ENCODE measurements at regions not wholly inside any gene's neighbourhood (a gene's known extent, or its start where the extent isn't known, plus 50 kb on each side); places are given as distances from the start of the nearest gene placed in this dataset.
A peak's percentile ranks its signal among the peaks of the same experiment; 100 is the strongest.

DNA sequence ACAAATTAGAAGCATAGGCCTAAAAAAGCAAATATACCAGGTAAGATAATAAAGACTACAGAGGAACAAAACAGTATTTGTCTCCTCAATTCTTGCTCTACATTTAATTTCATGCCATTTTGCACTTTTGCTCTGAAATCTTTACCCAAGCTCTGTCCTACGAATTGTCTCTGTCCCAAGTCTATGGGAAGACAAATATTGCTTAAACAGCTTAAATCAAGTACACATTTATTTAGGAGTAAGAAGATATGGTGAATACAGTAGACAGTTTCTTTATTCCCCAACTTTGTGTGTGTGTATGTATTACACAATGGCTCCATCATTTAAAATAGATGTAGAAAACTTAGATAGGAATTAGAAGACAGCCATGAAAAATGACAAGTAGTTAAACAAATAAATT, 163.5 kb upstream of the POU5F2 start:
- in situ Hi-C loops (cut with HindIII; ENCODE audit: low pct_unique_long_range_greater_than_20kb, low sequenced_read_pairs), result no loop called here
- TF ChIP-seq JUND (IDR thresholded peaks at IDR 0.05; ENCODE audit: low read depth), result no peak
- no peak for DNase-seq (ENCODE audit: low read depth in 1 of 2, low spot score in 1 of 2)

DNA sequence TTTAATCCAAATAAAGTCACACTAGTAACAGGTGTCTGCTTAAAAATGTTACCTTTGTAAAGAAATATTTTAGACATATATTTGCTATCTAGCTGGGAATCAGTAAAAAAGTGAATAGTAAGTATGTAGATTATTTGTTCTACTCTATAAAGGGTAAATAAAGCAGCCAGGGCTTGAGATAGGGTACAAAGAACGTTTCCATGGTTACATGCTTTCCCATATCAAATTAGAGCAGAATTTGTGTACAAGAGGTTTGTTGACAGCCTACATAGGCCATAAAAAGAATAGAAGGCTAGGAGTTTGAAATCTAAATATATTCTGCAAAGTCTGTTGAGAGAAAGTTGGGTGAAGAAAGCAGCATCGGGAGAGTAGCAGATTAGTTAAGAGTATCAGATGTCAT, 160.9 kb upstream of the POU5F2 start:
- no peak for TF ChIP-seq JUND (IDR thresholded peaks at IDR 0.05; ENCODE audit: low read depth)
- DNase-seq (ENCODE audit: low read depth in 1 of 2, low spot score in 1 of 2), result no peak
- in situ Hi-C loops (cut with HindIII; ENCODE audit: low pct_unique_long_range_greater_than_20kb, low sequenced_read_pairs), result no loop called here

DNA sequence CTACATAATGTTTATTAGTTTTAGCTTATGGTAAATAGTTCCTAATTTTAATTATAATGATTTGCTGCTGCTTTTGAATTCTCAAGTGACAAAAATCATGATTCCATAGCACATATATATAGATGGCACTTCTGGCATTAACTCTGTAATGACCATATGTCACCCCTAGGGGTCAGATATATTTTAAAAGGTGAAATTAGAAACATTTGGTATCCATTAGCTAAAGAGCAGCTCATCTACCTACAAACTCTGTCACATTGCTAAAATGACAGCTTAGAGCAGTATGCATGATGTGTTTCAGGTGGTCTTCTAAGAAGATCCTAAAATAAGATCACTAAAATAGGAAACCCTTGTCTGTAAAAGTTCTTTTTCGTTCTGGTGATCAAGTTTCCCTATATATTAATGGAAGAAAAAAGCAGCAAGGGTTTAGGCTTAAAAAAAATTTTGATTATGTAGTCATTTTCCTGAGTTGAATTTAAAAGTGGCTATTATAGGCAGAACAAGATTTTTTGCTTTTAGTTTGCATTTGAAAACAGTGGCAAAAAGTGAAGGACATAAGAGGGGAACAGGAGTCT, 157.7 kb upstream of the POU5F2 start:
- TF ChIP-seq JUND (IDR thresholded peaks at IDR 0.05; ENCODE audit: low read depth), result no peak
- DNase-seq (ENCODE audit: low read depth in 1 of 2, low spot score in 1 of 2), result peak in 1 of 2 experiments; percentile 28
- in situ Hi-C loops (cut with HindIII; ENCODE audit: low pct_unique_long_range_greater_than_20kb, low sequenced_read_pairs), result no loop called here

DNA sequence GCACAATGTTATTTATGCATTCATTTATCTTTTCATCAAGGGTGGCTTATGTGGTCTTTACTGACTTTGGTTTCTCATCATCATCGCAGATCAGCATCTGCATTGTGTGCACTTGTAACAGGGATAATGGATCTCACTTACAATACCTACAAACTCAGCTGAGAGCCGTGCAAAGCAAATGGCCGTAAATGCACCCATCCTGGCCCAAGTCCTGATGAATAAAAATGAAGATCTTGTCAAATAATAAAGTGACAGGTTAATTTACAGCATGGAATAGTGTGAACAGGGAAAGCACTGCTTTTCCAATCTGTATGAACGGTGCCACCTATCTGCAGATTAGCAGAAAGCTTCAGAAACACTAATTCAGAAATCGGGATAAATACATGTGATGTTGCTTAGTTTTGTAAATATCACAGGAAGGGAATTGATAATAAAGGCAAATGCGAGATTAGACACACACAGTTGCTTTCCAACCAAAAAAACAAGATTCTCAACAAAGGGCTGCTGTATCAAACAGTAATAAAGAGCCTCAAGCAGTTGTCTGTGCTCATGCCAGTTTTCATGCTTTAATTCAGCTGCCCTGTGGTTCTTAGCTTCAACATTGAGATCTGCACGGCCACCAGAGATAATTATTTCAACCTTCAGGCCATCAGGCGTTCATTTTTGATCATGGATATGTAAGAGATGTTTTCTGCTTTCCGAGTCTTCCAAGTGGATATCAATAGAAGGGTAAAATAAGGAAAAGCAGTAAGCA, 153.4 kb upstream of the POU5F2 start:
- in situ Hi-C loops (cut with HindIII; ENCODE audit: low pct_unique_long_range_greater_than_20kb, low sequenced_read_pairs), result no loop called here
- no peak for TF ChIP-seq JUND (IDR thresholded peaks at IDR 0.05; ENCODE audit: low read depth)
- peak in 1 of 2 experiments; percentile 37 for DNase-seq (ENCODE audit: low read depth in 1 of 2, low spot score in 1 of 2)

DNA sequence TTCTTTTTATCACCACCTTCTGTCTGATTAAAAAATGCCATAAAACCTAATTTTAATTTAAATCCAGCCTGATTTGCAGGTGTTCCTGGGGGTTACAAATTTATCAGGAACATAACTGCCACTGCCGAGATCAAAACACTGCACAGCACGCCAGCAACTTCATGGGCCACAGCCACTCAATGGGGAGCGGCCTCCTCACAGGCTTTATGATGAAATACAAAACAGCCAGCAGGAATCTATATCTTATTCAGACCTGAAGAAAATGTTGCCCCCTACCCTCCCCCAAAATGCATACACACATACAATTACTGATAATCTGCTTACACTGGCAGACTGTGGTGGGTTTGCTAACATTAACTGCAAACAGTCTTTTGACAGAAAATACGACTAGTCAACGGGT, 151.7 kb upstream of the POU5F2 start:
- DNase-seq (ENCODE audit: low read depth in 1 of 2, low spot score in 1 of 2), result no peak
- no peak for TF ChIP-seq JUND (IDR thresholded peaks at IDR 0.05; ENCODE audit: low read depth)
- in situ Hi-C loops (cut with HindIII; ENCODE audit: low pct_unique_long_range_greater_than_20kb, low sequenced_read_pairs), result no loop called here

DNA sequence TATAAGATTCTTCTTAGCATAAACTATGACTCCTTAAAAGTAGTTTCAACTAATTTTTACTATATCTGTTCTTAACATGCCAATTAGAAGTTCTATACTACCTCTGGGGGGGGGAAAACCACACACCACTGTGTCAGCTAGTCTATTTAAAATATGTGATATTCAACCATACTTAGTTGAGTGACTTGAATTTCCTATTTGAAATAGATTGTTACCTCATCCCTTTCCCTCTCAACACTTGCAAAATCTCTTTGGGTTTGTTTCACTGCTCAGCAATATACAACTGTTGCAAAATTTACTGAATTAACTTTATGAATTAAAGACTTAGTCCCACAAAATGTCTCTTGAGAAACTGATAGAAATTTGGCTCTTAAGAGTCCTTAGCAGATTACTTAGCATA, 151.1 kb upstream of the POU5F2 start:
- in situ Hi-C loops (cut with HindIII; ENCODE audit: low pct_unique_long_range_greater_than_20kb, low sequenced_read_pairs), result no loop called here

DNA sequence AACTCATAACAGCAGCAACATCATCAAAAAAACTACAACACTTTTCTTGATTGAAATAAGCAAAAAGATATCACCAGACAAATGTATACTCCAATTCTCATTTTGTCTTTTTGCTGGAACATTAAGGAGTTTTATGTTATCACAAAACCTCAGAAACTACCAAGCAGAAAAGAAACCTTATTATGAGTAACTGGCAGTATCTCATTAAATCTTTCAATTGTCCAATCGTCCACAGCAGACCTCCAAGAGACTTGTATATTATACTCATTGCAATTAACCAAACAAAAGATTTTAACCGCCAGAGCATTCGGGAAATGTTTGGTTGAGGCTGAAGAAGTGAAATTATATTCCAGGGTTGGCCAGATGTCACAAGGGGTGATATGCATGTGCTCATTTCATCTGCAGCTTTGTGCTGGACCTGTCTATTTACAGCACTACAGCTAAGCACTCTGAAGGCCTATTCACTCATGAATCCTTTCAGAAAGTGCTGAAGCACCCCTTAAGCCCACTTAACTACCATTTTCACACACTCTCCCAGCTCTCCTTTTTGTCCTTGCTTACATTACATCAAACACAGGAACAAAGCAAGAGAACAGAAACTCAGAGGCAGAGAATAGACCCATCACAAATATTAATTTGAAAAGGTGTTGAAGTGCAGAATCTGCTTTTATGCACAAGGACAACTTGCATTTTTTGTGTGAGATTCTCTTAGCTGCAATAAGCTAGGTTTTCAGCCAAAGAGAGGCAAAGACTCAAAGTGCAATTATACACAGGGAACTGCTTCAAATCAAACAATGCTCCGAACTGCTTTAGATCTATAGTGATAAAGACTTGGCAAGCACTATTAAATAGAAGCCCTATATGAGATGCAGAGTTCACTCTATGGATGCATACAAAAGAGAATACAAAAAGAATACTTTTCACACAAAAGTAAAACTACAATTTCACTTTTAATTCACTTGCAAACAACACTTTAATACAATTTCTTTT, 150.4 kb upstream of the POU5F2 start:
- in situ Hi-C loops (cut with HindIII; ENCODE audit: low pct_unique_long_range_greater_than_20kb, low sequenced_read_pairs), result no loop called here
- TF ChIP-seq JUND (IDR thresholded peaks at IDR 0.05; ENCODE audit: low read depth), result no peak
- DNase-seq (ENCODE audit: low read depth in 1 of 2, low spot score in 1 of 2), result no peak

More for the DNA sequence above, 151.1 kb upstream of the POU5F2 start:
- TF ChIP-seq JUND (IDR thresholded peaks at IDR 0.05; ENCODE audit: low read depth), result no peak
- no peak for DNase-seq (ENCODE audit: low read depth in 1 of 2, low spot score in 1 of 2)

DNA sequence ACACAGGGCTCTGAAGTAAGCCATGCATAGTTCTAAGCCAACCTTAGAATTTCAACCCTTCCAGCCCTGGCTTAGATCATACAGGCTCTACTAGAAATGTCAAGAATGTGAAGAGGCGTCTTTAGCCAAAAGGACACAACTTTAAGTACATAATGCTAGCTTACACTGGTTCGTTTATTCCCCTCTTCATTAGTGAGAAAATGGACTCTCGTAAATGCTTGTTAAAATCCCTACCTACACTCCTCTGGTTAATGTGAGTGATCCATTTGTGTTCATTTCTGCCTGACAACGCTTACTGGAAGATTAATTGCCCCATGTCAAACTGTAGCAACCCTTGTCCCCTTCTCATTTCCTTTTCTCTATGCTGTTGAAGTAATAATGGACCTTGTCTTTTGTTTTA, 149.3 kb upstream of the POU5F2 start:
- in situ Hi-C loops (cut with HindIII; ENCODE audit: low pct_unique_long_range_greater_than_20kb, low sequenced_read_pairs), result no loop called here
- TF ChIP-seq JUND (IDR thresholded peaks at IDR 0.05; ENCODE audit: low read depth), result no peak
- peak in 1 of 2 experiments; percentile 27 for DNase-seq (ENCODE audit: low read depth in 1 of 2, low spot score in 1 of 2)

DNA sequence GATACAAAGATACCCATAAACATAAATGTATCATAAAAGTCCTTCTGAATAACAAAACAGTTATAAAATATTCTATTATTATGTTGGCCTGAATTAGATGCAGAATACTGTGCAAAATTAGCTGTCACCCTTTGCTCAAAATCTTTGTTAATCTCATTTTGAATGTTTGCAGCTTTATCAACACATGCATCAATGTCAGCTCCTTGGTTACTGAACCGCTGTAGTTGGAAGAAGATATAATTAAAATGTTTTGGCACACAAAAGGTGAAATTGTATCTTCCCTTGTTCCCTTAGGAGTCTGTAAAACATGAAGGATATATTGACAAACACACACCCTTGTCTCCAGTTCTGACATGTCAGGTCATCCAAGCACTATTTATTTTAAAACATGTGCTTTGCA, 146.3 kb upstream of the POU5F2 start:
- in situ Hi-C loops (cut with HindIII; ENCODE audit: low pct_unique_long_range_greater_than_20kb, low sequenced_read_pairs), result no loop called here
- DNase-seq (ENCODE audit: low read depth in 1 of 2, low spot score in 1 of 2), result no peak
- TF ChIP-seq JUND (IDR thresholded peaks at IDR 0.05; ENCODE audit: low read depth), result no peak

DNA sequence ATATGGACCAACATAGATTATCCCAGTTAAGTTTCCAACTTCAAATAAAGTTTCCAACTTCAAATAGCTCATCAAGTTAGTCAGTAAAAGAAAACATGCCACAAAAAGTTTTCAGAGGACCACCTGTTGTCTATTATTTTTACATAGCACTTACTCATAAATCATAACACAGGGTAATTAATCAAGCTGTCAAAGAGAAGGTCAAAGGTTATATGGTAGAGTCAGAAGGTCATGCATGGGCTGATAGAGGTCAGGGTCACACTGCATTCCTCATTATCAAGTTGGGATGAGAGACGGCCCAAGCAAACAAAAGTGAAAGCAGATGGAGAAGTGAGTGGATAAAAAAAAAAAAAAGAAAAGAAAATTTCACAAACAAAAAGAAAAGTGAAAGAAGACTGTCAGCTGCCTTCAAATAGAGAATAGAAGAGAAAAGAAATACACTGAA, 145.5 kb upstream of the POU5F2 start:
- no peak for DNase-seq (ENCODE audit: low read depth in 1 of 2, low spot score in 1 of 2)
- in situ Hi-C loops (cut with HindIII; ENCODE audit: low pct_unique_long_range_greater_than_20kb, low sequenced_read_pairs), result no loop called here
- no peak for TF ChIP-seq JUND (IDR thresholded peaks at IDR 0.05; ENCODE audit: low read depth)

DNA sequence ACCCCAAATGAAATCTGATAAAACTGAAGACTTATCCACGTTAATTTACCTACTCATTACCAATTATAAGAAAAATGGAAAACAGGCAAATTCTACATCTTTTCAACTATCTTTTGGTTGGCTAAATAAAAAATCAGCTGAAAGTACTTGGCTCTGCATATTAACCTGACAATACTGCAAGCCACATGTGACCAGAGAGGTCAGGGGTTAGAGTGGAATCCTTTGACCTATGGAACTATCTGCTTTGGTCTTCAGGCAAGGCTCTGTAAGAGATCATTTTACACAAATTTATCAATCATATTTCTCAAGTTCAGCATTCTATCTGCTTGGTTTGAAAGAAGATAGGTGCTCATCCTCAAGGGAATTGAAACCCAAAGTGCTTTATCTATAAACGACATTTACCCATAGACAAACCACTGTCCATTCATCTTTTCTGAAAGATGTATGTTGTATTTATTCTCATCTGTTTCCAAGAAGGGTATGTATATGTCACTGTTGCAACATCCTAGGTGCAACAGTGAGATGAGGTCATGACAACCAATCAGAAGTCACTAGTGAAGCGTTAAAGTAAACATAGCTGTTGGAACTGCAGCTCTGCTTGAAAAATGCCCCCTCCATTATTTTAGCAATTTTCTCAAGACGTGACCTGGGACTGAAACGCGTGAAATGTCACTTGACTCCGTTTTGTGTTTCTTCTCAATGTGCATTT, 144.9 kb upstream of the POU5F2 start:
- no peak for DNase-seq (ENCODE audit: low read depth in 1 of 2, low spot score in 1 of 2)
- in situ Hi-C loops (cut with HindIII; ENCODE audit: low pct_unique_long_range_greater_than_20kb, low sequenced_read_pairs), result no loop called here
- TF ChIP-seq JUND (IDR thresholded peaks at IDR 0.05; ENCODE audit: low read depth), result no peak

DNA sequence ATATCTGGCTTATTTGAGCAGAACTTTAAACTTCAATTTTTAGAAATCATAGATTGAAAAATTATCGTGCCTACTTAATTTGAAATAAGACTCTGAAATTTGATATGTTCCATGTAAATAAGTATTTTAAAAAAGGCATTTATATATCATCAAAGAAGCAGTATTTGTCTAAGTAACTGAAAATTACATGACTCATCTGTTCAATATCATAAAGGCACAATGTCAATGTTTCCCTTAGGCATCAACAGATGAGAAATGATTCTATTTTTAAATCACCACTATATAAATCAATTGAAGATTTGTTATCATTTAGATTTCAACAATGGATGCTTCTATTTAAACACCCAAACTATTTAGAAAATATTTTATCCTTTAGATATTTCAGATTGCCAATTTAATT, 142.9 kb upstream of the POU5F2 start:
- TF ChIP-seq JUND (IDR thresholded peaks at IDR 0.05; ENCODE audit: low read depth), result no peak
- no peak for DNase-seq (ENCODE audit: low read depth in 1 of 2, low spot score in 1 of 2)
- in situ Hi-C loops (cut with HindIII; ENCODE audit: low pct_unique_long_range_greater_than_20kb, low sequenced_read_pairs), result no loop called here
